ENCODE measurements at regions not wholly inside any gene's neighbourhood (a gene's known extent, or its start where the extent isn't known, plus 50 kb on each side); places are given as distances from the start of the nearest gene placed in this dataset.

DNA sequence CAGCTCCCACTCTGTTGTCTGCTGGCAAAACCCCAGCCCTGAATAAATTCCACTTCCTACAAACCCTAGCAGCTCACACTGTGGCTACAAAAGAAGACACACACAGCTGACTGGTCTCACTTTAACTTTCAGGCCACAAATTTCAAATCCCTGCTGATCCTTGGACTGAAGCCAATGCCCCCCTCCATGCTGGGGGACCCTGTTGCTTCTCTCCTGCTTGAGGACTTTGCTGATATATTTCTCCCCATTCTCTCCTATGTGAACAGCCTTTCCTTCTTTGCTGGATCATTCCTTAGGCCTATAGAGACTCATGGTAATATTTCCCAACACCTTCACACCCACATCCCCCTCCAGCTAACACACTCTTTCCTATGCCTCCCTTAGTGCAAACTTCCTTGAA, 79.6 kb upstream of the ADRA1B start:
- Histone ChIP-seq H3K4me2 (ENCODE audit: insufficient read depth, low read length) (no peak overlapping the region), H2AFZ (ENCODE audit: low read depth, low read length) (no peak overlapping the region), H3K9me3 (replicated peaks; ENCODE audit: control insufficient read depth, insufficient read depth, low read depth, low read length) (no peaks in the 10 kb centered on the region), H3K4me1 (replicated peaks in 1 of 2; ENCODE audit: control insufficient read depth in 2 of 2, insufficient read depth in 2 of 2, low read length in 2 of 2) (no peaks in the 10 kb centered on the region), H3K9me1 (ENCODE audit: control insufficient read depth, insufficient read depth, low read length) (no peaks in the 10 kb centered on the region), H3K27ac (ENCODE audit: extremely low read depth, low read depth, low read length) (no peak overlapping the region), H3K4me3 (no peak overlapping the region), H3K9ac (ENCODE audit: insufficient read depth in 1 of 2, low read depth in 2 of 2, low read length in 2 of 2) (no peak overlapping the region), H3K79me2 (ENCODE audit: control insufficient read depth, insufficient read depth, low read length) (no peaks in the 10 kb centered on the region), H3K27me3 (ENCODE audit: control insufficient read depth in 2 of 2, insufficient read depth in 2 of 2, low read length in 2 of 2) (no peaks in the 10 kb centered on the region; a peak in 1 of 5 replicates), H3K36me3 (ENCODE audit: control insufficient read depth, insufficient read depth, low read length) (no peaks in the 10 kb centered on the region), H4K20me1 (replicated peaks; ENCODE audit: control insufficient read depth, insufficient read depth, low read length) (no peaks in the 10 kb centered on the region; the same call in 1 of the 2 replicates)
- DNase-seq (ENCODE audit: extremely low read depth in 1 of 4, low spot score in 3 of 4), result no peak
- intact Hi-C loops (cut with micrococcal nuclease), result no loop called here
- no peak for FAIRE-seq
- in situ Hi-C loops (cut with MboI), result no loop called here
- CTCF ChIA-PET (ENCODE audit: low intra/inter-chr PET ratio), result no interaction called here
- ATAC-seq, result no peak
- POLR2A ChIA-PET, result interaction anchor here (0.6 kb wide), 2 partner anchors 10 to 117 kb away, joined by 3 to 5 read pairs; no protein-coding TSS in a partner anchor
- BruUV-seq (replicated peaks), result no TSS peak
- TF ChIP-seq PML (IDR thresholded peaks at IDR 0.05; ENCODE audit: low read length) (no peak), U2AF2 (optimal IDR thresholded peaks at IDR 0.05; ENCODE audit: low read depth, low read length) (no peak), GABPB2 (CRISPR knock-in tag; conservative IDR thresholded peaks at IDR 0.05) (no peak), ZNF408 (CRISPR knock-in tag; IDR thresholded peaks at IDR 0.05; ENCODE audit: low read depth) (no peak), MTF1 (CRISPR knock-in tag; IDR thresholded peaks at IDR 0.05; ENCODE audit: borderline replicate concordance) (no peak), NR3C1 (CRISPR knock-in tag; IDR thresholded peaks at IDR 0.05) (no peak), TFAM (CRISPR knock-in tag; conservative IDR thresholded peaks at IDR 0.05) (no peak), ZFP1 (CRISPR knock-in tag; IDR thresholded peaks at IDR 0.05) (no peak)
- TF ChIP-seq, protein P1, sequence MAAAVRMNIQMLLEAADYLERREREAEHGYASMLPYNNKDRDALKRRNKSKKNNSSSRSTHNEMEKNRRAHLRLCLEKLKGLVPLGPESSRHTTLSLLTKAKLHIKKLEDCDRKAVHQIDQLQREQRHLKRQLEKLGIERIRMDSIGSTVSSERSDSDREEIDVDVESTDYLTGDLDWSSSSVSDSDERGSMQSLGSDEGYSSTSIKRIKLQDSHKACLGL (CRISPR knock-in tag; IDR thresholded peaks at IDR 0.05; ENCODE audit: borderline replicate concordance, poor library complexity, severe bottlenecking), result no peak
- TF ChIP-seq, protein P2, sequence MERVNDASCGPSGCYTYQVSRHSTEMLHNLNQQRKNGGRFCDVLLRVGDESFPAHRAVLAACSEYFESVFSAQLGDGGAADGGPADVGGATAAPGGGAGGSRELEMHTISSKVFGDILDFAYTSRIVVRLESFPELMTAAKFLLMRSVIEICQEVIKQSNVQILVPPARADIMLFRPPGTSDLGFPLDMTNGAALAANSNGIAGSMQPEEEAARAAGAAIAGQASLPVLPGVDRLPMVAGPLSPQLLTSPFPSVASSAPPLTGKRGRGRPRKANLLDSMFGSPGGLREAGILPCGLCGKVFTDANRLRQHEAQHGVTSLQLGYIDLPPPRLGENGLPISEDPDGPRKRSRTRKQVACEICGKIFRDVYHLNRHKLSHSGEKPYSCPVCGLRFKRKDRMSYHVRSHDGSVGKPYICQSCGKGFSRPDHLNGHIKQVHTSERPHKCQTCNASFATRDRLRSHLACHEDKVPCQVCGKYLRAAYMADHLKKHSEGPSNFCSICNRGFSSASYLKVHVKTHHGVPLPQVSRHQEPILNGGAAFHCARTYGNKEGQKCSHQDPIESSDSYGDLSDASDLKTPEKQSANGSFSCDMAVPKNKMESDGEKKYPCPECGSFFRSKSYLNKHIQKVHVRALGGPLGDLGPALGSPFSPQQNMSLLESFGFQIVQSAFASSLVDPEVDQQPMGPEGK (CRISPR knock-in tag; IDR thresholded peaks at IDR 0.05; ENCODE audit: borderline replicate concordance), result no peak
- TF ChIP-seq, protein P3, sequence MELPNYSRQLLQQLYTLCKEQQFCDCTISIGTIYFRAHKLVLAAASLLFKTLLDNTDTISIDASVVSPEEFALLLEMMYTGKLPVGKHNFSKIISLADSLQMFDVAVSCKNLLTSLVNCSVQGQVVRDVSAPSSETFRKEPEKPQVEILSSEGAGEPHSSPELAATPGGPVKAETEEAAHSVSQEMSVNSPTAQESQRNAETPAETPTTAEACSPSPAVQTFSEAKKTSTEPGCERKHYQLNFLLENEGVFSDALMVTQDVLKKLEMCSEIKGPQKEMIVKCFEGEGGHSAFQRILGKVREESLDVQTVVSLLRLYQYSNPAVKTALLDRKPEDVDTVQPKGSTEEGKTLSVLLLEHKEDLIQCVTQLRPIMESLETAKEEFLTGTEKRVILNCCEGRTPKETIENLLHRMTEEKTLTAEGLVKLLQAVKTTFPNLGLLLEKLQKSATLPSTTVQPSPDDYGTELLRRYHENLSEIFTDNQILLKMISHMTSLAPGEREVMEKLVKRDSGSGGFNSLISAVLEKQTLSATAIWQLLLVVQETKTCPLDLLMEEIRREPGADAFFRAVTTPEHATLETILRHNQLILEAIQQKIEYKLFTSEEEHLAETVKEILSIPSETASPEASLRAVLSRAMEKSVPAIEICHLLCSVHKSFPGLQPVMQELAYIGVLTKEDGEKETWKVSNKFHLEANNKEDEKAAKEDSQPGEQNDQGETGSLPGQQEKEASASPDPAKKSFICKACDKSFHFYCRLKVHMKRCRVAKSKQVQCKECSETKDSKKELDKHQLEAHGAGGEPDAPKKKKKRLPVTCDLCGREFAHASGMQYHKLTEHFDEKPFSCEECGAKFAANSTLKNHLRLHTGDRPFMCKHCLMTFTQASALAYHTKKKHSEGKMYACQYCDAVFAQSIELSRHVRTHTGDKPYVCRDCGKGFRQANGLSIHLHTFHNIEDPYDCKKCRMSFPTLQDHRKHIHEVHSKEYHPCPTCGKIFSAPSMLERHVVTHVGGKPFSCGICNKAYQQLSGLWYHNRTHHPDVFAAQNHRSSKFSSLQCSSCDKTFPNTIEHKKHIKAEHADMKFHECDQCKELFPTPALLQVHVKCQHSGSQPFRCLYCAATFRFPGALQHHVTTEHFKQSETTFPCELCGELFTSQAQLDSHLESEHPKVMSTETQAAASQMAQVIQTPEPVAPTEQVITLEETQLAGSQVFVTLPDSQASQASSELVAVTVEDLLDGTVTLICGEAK (IDR thresholded peaks at IDR 0.05), result no peak
- TF ChIP-seq, protein P3 (CRISPR knock-in tag; IDR thresholded peaks at IDR 0.05), result no peak
